OCI-LY7 (cell line): ENCODE measurements at regions not wholly inside any gene's neighbourhood (a gene's known extent, or its start where the extent isn't known, plus 50 kb on each side); places are given as distances from the start of the nearest gene placed in this dataset.

Experiments used
- BruUV-seq: library from RNA; stranded (reverse); fragments of 400-500 nt; replicated peaks from 2 replicates; lab custom pipeline; 2021; lab: Mats Ljungman, UMichigan
- CTCF ChIA-PET: fragments of 300-600 bp; sonication (Branson Sonifier 250); formaldehyde crosslinking; loops from one replicate; lab custom pipeline; 2022; ENCODE audit warnings: antibody characterized with exemption; ENCODE audit not compliant: unreplicated experiment; lab: Charles Lee
- POLR2A ChIA-PET: fragments of 300-600 bp; sonication (Branson Sonifier 250); formaldehyde crosslinking; loops from one replicate; lab custom pipeline; 2022; ENCODE audit warnings: antibody characterized with exemption; lab: Charles Lee
- DNase-seq: peaks from one replicate; pipeline ENCODE4 v3.0.0-alpha.2; 2015; ENCODE audit warnings: low spot score
- H2AFZ ChIP-seq: fragments of 200-600 bp; sonication (generic), shearing (Covaris generic); 2 replicates; pipeline ENCODE4 v1.6.1; 2014; ENCODE audit warnings: mild to moderate bottlenecking, antibody characterized with exemption, low read length, moderate library complexity
- H3K27ac ChIP-seq: fragments of 200-600 bp; sonication (generic); 2 replicates; pipeline ENCODE4 v1.5.1; 2014; ENCODE audit warnings: mixed run types, low read depth, mild to moderate bottlenecking, moderate library complexity, low read length, inconsistent platforms; ENCODE audit not compliant: poor library complexity, severe bottlenecking
- H3K36me3 ChIP-seq: fragments of 200-600 bp; sonication (generic); 2 replicates; pipeline ENCODE4 v1.6.1; 2014; ENCODE audit warnings: mild to moderate bottlenecking, antibody characterized with exemption, low read length, moderate library complexity, mixed read lengths; ENCODE audit not compliant: insufficient read depth
- H3K4me1 ChIP-seq: fragments of 200-600 bp; sonication (generic); 2 replicates; pipeline ENCODE4 v1.5.1; 2014; ENCODE audit warnings: mild to moderate bottlenecking, low read length; ENCODE audit not compliant: insufficient read depth, poor library complexity, severe bottlenecking
- H3K4me2 ChIP-seq: fragments of 200-600 bp; sonication (generic); 2 replicates; pipeline ENCODE4 v1.6.1; 2014; ENCODE audit warnings: mild to moderate bottlenecking, low read length
- H3K4me3 ChIP-seq: fragments of 200-600 bp; sonication (generic); 2 replicates; pipeline ENCODE4 v1.5.1; 2014; ENCODE audit warnings: mild to moderate bottlenecking, low read depth, low read length; ENCODE audit not compliant: poor library complexity, severe bottlenecking
- H3K79me2 ChIP-seq: fragments of 200-600 bp; sonication (generic); 2 replicates; pipeline ENCODE4 v1.6.1; 2016; ENCODE audit warnings: low read depth, mild to moderate bottlenecking, low read length, moderate library complexity, mixed read lengths; ENCODE audit not compliant: insufficient read depth
- H3K9me2 ChIP-seq: fragments of 200-600 bp; sonication (generic); 2 replicates; pipeline ENCODE4 v1.6.1; 2016; ENCODE audit warnings: mild to moderate bottlenecking, low read length, mixed read lengths; ENCODE audit not compliant: insufficient read depth
- H3K9me3 ChIP-seq: fragments of 200-600 bp; sonication (generic); 2 replicates; pipeline ENCODE4 v1.6.1; 2014; ENCODE audit warnings: mild to moderate bottlenecking, mixed run types, low read length, mixed read lengths
- H4K20me1 ChIP-seq: fragments of 200-600 bp; sonication (generic); 2 replicates; pipeline ENCODE4 v1.6.1; 2014; ENCODE audit warnings: mild to moderate bottlenecking, antibody characterized with exemption, low read length, moderate library complexity, mixed read lengths; ENCODE audit not compliant: insufficient read depth
- EZH2phosphoT487 ChIP-seq: fragments of 200-600 bp; sonication (generic); IDR thresholded peaks from 2 replicates; pipeline ENCODE4 v1.6.1; 2018; ENCODE audit warnings: low read depth, borderline replicate concordance, mild to moderate bottlenecking, mixed run types, antibody characterized with exemption, low read length, moderate library complexity, mixed read lengths
- intact Hi-C: fragments of 100-400 bp; cut with micrococcal nuclease; formaldehyde crosslinking; loops from one replicate; pipeline ENCODE4 v1.10.0; 2022; ENCODE audit not compliant: unreplicated experiment
- TF ChIP-seq, protein P1 (sequence below): fragments of 200-600 bp; sonication (generic); conservative IDR thresholded peaks from 2 replicates; pipeline ENCODE4 v1.5.1; 2014; ENCODE audit warnings: mild to moderate bottlenecking, antibody characterized with exemption, low read length, moderate library complexity, mixed read lengths

DNA sequence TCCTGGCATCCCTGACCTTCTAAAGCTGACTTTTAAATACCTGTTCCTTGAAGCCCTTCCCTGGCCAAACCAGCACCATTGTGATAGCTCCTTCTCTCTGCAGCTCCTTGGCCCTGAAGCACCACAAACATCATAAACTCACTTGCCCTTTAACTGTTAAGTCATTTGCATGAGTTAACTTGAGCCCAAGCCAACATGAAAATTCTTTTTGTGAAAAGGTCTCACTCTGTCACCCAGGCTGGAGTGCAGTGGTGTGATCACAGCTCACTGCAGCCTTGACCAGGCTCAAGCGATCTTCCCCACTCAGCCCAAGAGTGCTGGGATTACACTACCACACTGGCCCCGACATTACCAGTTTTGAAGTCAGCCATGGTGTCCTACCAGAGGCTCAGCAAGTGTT is 87.8 kb downstream of the ZIC5 start:
- Histone ChIP-seq H3K4me3 (no peak overlapping the region), H4K20me1 (no peaks in the 10 kb centered on the region), H3K79me2 (no peaks in the 10 kb centered on the region), H3K9me2 (no peaks in the 10 kb centered on the region), H3K9me3 (no peaks in the 10 kb centered on the region), H3K4me1 (peaks cover 17% of the 10 kb centered on the region), H3K4me2 (peak overlapping the region; percentile 23; the same call in 1 of the 2 replicates), H3K36me3 (no peaks in the 10 kb centered on the region), H2AFZ (no peak overlapping the region), H3K27ac (no peak overlapping the region)
- no peak for DNase-seq
- ChIA-PET CTCF (no interaction called here), POLR2A (interaction anchor here (1.0 kb wide), 1 partner anchor 323 kb away, joined by 3 read pairs; no protein-coding TSS in a partner anchor)
- TF ChIP-seq, protein P1, sequence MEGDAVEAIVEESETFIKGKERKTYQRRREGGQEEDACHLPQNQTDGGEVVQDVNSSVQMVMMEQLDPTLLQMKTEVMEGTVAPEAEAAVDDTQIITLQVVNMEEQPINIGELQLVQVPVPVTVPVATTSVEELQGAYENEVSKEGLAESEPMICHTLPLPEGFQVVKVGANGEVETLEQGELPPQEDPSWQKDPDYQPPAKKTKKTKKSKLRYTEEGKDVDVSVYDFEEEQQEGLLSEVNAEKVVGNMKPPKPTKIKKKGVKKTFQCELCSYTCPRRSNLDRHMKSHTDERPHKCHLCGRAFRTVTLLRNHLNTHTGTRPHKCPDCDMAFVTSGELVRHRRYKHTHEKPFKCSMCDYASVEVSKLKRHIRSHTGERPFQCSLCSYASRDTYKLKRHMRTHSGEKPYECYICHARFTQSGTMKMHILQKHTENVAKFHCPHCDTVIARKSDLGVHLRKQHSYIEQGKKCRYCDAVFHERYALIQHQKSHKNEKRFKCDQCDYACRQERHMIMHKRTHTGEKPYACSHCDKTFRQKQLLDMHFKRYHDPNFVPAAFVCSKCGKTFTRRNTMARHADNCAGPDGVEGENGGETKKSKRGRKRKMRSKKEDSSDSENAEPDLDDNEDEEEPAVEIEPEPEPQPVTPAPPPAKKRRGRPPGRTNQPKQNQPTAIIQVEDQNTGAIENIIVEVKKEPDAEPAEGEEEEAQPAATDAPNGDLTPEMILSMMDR = no peak
- no peak for TF ChIP-seq EZH2phosphoT487
- intact Hi-C loops = no loop called here
- no TSS peak for BruUV-seq

DNA sequence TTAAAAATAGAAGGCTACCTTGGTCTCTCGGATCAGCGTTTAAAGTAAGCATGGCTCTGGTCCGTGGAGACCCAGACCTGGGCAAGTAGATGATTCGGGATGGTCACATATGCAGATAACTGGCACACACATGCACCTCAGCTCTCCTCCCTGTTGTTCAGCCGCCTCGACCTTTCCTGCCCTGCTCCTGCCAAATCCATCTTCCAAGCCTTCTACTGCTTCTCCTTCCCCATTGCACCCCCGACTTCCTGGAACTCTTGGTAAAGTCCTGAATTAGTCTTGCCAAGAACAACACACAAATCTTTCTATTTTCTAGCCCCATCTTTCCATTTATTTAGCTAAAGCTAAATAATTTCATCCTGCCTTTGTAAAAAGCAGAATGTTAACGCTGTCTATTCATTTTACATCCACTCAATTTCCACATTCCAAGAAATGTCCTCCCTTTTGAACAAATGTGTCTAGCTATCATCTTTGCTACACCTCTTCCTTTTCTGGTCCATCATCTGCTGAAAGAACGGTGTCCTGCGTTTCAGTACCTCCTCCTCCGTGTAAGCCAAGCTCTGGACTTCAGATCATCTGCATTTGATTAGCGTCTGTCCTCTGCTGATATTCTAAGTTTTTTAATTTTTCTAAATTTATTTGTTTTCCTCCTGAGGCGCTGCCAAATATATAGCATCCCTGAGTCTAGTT is 92.5 kb downstream of the ZIC5 start:
- ChIA-PET CTCF (no interaction called here), POLR2A (interaction anchor here (1.2 kb wide), 1 partner anchor 12 kb away, joined by 3 read pairs; no protein-coding TSS in a partner anchor)
- Histone ChIP-seq H3K4me2 (no peak overlapping the region), H3K36me3 (no peaks in the 10 kb centered on the region), H3K9me2 (no peaks in the 10 kb centered on the region), H3K27ac (no peak overlapping the region), H3K4me3 (no peak overlapping the region), H2AFZ (no peak overlapping the region), H3K4me1 (peaks cover 16% of the 10 kb centered on the region), H4K20me1 (no peaks in the 10 kb centered on the region), H3K79me2 (no peaks in the 10 kb centered on the region), H3K9me3 (no peaks in the 10 kb centered on the region)
- no peak for TF ChIP-seq EZH2phosphoT487
- TF ChIP-seq, protein P1 = no peak
- intact Hi-C loops = no loop called here
- no TSS peak for BruUV-seq
- DNase-seq = no peak

DNA sequence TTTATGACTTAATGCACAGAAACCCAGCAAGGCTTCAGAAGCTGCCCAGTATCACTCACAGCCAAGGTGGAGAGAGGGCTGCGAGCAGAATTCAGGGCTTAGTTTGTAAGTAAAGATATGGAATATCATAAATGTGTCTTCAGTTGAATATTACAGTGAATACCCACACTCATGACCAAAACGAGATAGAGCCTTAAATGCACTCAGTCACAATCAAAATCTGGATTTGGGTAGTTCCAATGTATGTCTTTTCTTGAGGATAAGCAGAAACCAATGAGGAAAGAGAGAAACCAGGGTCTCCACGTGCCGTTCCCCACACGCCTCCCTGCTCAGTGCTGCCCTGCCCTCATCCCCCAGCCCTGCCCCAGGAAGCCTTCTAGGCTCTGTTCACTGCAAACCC is 94.9 kb downstream of the ZIC5 start:
- Histone ChIP-seq H2AFZ (no peak overlapping the region), H3K9me3 (no peaks in the 10 kb centered on the region), H3K4me2 (no peak overlapping the region), H3K4me3 (no peak overlapping the region), H3K36me3 (no peaks in the 10 kb centered on the region), H4K20me1 (no peaks in the 10 kb centered on the region), H3K79me2 (no peaks in the 10 kb centered on the region), H3K4me1 (no peaks in the 10 kb centered on the region), H3K27ac (no peak overlapping the region), H3K9me2 (no peaks in the 10 kb centered on the region)
- DNase-seq = no peak
- intact Hi-C loops = no loop called here
- ChIA-PET POLR2A (no interaction called here), CTCF (no interaction called here)
- no peak for TF ChIP-seq EZH2phosphoT487
- TF ChIP-seq, protein P1 = no peak
- BruUV-seq = no TSS peak
